ENCODE measurements at regions not wholly inside any gene's neighbourhood (a gene's known extent, or its start where the extent isn't known, plus 50 kb on each side); places are given as distances from the start of the nearest gene placed in this dataset.

DNA sequence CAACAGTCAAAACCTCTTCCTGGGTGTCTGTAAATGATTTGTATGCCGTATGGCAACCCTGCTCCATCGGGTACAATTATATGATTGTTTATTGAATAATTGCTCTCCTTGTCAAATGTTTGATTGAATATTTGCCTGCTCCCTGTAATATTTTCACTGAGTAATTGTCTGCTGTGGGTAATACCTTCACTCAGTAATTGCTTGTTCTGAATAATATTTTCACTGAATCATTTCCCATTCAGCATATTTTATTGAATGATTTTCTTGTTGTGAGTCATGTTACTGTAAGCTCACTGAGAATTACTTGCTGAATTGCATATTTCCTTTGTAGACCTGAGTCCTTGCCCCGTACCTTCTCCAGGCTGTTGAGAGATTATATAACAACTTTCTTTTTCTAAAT is 535.2 kb downstream of the METTL4 start:
- DNase-seq (ENCODE audit: low read depth in 2 of 2): no peak

DNA sequence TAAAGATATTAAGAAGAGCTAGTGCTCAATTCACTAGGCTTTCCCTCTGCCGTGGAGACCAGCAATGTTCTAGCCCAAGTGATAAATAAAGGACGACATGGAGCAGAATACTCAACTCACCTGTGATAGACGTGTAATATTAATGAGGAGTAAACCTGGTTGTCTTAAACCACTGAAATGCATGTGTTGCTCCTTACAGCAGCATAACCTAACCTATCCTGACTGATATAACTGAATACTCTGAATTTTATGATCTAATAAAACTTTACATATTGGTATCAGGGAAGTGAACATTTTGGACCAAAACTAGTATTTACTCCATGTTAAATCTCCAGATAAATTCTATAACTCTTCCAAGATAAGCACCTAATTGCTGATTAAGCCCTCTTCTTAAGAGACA is 531.0 kb downstream of the METTL4 start:
- DNase-seq (ENCODE audit: low read depth in 2 of 2): no peak

GRCh38 chr18:2049986-2050385 is 521.3 kb downstream of the METTL4 start:
- no peak for DNase-seq (ENCODE audit: low read depth in 2 of 2)

- DNase-seq (ENCODE audit: low read depth in 2 of 2): no peak
Observed at GRCh38 chr18:2050702-2051201, 520.6 kb downstream of the METTL4 start.

- DNase-seq (ENCODE audit: low read depth in 2 of 2): no peak
Observed at GRCh38 chr18:2053490-2054089, 517.7 kb downstream of the METTL4 start.

GRCh38 chr18:2059336-2059735 is 512.0 kb downstream of the METTL4 start:
- DNase-seq (ENCODE audit: low read depth in 2 of 2): no peak

DNA sequence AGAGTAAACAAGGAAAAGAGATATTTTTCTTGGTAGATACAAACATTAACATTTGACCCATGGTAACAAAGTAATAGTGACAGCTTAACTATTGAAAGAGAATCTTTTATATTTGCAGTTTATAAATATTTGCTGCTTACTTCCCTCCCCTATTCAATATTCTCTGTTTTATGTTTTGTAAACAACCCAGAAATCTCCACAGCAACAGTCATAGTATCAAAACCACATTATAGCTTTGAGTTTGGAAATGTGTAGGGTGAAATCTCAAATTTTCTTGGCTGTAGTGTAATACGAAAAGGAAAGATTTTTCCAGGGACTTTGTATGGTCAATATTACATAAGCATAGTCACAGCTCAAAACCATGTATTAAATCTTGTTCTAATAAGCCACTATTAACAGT is 511.2 kb downstream of the METTL4 start:
- no peak for DNase-seq (ENCODE audit: low read depth in 2 of 2)

DNA sequence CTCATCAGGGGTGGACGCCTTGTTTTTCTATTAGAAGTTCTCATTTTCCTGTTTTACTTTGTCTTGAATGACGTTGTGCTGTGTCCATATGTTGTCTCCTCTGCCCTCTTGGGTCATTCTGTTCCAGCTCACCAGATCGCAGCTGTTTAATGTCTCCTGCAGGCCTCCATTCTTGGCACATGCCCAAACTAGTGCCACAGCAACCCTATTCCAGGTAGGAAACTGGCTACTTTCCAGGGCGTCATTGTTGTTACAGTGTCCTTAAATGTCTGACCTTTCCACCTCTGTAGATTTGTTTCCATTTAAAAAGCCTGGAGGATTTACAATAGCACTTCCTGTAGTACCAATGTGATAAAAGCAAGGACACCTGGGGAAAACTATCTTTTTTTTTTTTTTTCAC is 500.7 kb downstream of the METTL4 start:
- no peak for DNase-seq (ENCODE audit: low read depth in 2 of 2)

GRCh38 chr18:2075499-2075898 is 495.8 kb downstream of the METTL4 start:
- DNase-seq (ENCODE audit: low read depth in 2 of 2): no peak

GRCh38 chr18:2082676-2083075 is 488.6 kb downstream of the METTL4 start:
- no peak for DNase-seq (ENCODE audit: low read depth in 2 of 2)

- no peak for DNase-seq (ENCODE audit: low read depth in 2 of 2)
Observed at GRCh38 chr18:2083691-2084090, 487.6 kb downstream of the METTL4 start.

DNA sequence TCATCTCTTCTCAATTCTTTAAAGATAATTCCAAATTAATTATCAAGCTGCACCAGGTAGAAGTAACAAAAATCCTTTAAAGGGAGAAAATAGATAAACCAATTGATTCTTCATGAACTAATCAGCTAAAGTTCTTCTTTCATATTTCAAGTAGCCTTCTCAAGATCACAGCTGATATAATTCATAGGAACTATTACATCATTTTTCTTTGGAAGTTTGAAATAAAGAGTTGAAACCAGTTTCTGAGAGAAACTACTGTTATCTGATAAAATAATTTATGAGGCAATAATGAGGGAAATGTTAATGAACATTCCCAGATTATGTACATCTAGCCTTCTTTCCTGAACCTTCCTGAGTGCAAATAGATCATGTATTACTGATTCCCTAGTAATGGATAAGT is 484.9 kb downstream of the METTL4 start:
- no peak for DNase-seq (ENCODE audit: low read depth in 2 of 2)

- DNase-seq (ENCODE audit: low read depth in 2 of 2): no peak
Observed at GRCh38 chr18:2087877-2088673, 483.2 kb downstream of the METTL4 start.

DNA sequence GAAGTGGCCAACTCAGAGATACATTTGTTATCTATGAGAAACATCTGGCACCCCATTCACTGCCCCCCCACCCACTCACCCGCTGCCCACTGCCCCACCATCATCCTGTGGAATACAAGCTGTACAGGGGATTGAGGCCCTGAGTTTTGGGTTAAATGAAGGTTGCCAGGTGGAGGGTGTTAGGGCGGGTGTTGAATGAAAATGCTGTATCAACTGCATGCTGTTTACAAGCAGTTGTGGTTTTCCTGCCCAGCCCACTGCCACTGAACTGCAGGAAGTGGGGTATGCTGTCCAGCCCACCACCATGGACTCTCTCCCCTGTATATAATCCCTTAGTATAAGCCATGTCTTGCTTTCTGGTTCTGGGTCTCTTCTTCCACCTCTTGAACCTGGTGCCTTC is 481.9 kb downstream of the METTL4 start:
- no peak for DNase-seq (ENCODE audit: low read depth in 2 of 2)

DNA sequence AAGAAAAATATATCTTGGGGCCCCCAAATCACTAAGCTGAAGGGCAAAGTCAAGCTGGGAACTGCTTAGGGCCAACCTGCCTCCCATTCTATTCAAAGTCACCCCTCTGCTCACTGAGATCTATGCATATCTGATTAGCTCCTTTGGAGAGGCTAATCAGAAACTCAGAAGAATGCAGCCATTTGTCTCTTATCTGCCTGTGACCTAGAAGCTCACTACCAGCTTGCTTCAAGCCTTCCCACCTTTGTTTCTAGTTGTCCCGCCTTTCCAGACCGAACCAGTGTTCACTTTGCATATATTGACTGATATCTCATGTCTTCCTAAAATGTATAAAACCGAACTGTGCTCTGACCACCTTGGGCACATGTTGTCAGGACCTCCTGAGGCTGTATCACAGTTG is 479.4 kb downstream of the METTL4 start:
- no peak for DNase-seq (ENCODE audit: low read depth in 2 of 2)

DNA sequence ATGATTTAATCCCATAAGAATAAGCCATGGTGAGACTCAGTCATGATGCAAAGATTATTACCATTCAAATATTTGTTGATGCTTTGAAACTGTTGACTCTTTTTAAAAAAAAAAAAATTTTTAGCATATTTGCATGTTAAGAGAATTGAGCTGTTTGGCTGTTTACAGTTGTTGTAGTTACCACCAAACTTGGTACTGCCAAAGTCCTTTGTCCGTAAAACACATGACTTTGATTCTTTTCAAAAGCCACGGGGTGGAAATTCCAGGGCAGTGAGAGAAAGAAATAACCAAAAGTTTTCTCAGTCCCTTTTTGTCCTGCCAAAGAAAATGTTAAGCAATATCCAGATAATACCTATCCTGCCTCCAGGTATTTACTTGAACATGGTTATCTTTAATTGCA is 474.8 kb downstream of the METTL4 start:
- DNase-seq (ENCODE audit: low read depth in 2 of 2): no peak

DNA sequence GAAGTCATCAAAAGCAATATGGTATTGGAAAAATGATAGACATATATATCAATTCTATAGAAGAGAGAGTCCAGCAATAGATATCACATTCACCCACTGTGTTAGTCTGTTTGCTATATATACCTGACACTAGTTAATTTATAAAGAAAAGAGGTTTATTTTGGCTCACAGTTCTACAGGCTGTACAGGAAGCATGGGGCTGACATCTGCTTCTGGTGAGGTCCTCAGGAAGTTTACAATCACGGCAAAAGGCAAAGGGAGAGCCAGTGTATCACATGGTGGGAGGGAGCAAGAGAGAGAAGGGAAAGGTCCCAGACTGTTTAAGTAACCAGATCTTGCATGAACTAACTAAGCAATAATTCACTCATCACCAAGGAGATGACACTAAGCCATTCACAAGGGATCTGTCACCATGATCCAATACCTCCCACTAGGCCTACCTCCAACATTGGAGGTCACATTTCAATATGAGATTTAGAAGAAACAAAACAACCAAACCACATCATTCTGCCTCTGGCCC is 470.6 kb downstream of the METTL4 start:
- DNase-seq (ENCODE audit: low read depth in 2 of 2): no peak

DNA sequence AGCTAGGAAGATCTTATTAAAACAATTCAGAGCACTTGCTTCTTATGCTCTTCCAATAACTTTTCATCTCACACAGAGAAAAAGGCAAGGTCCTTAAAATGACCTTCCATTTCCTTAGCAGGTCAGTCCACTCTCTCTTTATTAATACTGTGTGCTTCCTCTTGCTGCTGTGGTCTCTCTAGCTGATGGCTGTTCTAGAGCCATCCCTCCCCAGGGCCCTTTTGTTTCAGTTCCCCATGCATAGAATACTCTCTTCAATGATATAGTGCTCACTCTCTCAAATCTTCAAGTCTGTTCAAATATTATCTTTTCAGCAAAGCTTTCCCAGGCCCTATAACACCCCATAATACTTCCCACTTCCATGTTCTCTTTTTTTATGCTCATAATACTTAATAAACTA is 469.3 kb downstream of the METTL4 start:
- DNase-seq (ENCODE audit: low read depth in 2 of 2): no peak

- DNase-seq (ENCODE audit: low read depth in 2 of 2): no peak
Observed at GRCh38 chr18:2103299-2103698, 468.0 kb downstream of the METTL4 start.

DNA sequence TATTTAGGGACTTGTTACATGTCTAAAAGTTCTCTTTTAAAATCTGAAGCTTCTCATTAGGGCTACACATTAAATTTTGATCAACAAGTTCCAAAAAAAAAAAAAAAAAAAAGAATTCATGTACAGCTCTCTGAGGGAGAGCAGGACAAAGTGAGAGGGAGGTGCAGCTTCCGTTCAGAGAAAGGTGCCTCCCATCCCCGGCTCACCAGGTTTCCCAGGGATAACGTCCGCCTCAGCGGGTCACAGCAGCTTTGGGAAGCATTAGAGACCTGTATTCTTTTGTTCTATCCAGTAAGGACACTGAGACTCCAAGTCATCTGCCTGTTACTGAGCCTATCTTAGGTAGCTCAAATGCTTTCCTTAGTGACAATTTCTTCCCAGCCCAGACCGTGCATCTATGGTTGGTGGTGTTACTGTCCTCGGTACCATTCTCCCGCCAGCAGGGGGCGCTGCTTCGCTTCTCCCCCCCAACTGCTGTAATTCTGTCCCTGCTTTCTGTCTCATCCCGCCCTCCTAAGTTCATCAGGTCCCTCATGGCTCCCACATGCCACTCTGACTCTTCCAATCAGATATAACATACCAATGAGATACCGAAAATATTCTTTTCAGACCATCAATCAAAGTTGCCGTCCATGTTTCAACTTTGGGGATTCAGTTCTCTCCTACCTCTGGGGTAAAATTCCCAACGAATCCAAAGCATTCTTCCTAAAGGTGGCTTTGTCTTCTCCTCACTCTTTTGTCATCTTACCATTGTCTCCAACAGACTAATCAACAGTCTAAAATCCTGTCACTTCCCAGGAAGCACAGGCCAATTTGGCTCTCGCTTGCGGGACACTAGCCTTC is 466.5 kb downstream of the METTL4 start:
- peak; percentile 7 to 11 for DNase-seq (ENCODE audit: low read depth in 2 of 2)

DNA sequence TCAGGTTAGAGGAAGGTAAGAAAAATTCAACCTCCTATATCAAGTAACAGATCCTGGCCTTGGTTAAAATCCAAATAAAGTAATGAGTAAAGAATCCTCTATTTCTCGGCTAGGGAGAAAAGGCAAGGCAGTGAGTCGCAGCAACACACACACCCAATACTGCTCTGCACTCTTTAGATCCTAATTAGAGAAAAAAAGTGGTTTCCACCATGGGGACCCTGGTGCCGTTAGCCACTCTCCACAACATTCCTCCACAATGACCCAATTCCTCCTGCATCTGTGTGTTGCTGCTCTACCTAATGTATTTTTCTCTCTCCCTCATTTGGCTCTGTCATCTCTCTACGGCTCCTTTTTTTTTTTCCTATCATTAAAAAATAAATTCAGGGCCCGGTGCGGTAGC is 462.7 kb downstream of the METTL4 start:
- no peak for DNase-seq (ENCODE audit: low read depth in 2 of 2)

- no peak for DNase-seq (ENCODE audit: low read depth in 2 of 2)
Observed at GRCh38 chr18:2111456-2111855, 459.8 kb downstream of the METTL4 start.
